VCaP (cell line): ENCODE measurements at regions not wholly inside any gene's neighbourhood (a gene's known extent, or its start where the extent isn't known, plus 50 kb on each side); places are given as distances from the start of the nearest gene placed in this dataset.

Experiments
- H3K27ac ChIP-seq: fragments of 450-650 bp; 2 replicates; pipeline ENCODE4 v1.5.1; 2017
- CTCF ChIP-seq: fragments of 450-650 bp; conservative IDR thresholded peaks from 2 replicates; pipeline ENCODE4 v1.5.1; 2017; ENCODE audit warnings: mild to moderate bottlenecking, moderate library complexity

DNA sequence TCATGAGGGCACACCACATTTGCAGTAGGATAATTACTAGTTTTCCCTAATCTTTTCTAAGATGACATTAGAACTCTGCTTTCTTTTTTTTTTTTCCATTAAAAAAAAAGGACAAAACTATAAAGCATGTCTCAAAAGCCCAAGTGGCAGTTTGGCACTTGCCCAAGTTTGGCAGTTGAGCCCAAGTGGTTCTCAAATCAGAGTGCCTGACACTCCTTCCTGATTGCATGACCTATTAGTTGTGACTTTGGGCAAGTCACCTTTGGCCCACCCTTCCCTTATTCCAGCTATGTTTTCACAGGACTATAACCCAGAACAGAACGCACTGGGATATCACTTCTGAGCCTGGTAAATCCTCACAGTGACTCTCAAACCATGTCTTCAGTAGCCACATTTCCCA lies 273.0 kb downstream of the CCDC85A start:
- H3K27ac ChIP-seq: no peak overlapping the region
- no peak for TF ChIP-seq CTCF

DNA sequence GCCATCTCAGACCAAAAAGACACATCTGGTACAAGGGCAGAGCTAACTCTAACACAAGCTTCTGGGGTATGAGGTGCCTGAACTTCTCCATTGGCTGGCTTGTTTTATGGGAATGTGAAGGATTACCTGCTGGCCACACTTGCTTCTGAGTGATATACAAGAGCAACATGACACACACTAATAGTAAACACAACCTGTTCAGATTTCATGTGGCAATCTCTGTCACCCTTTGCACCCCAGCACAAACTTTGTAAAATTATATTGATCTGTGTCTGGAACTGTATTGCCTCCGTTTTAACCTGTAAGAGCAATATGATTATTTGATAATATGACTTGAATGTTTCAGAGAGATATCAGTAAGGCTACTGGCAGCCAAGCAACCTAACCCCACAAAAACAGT lies 276.7 kb downstream of the CCDC85A start:
- no peak overlapping the region for H3K27ac ChIP-seq
- no peak for TF ChIP-seq CTCF

DNA sequence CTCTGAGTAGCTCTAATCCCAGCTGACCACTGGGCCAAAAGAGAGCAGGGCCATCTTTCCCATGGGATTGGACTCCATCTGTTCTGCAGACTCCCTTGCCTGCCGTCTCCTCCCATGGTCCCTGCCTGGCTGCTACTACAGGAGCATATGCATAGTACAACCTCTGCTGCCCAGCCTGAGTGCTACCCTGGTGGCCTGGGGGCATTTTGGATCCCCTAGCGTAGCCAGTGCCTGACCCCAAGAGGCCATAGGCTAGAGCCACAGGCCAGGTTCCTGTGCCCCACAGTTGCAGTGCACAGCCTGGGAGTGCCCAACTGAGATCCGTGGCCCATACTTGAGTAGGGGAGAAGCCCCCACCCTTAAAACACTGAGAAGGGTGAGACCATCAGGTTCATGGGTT lies 280.3 kb downstream of the CCDC85A start:
- TF ChIP-seq CTCF: no peak
- H3K27ac ChIP-seq: no peak overlapping the region

- no peak for TF ChIP-seq CTCF
- no peak overlapping the region for H3K27ac ChIP-seq
Observed at GRCh38 chr2:56464613-56465012, 280.8 kb downstream of the CCDC85A start.

- TF ChIP-seq CTCF: no peak
Observed at GRCh38 chr2:56465491-56465890, 281.7 kb downstream of the CCDC85A start.

DNA sequence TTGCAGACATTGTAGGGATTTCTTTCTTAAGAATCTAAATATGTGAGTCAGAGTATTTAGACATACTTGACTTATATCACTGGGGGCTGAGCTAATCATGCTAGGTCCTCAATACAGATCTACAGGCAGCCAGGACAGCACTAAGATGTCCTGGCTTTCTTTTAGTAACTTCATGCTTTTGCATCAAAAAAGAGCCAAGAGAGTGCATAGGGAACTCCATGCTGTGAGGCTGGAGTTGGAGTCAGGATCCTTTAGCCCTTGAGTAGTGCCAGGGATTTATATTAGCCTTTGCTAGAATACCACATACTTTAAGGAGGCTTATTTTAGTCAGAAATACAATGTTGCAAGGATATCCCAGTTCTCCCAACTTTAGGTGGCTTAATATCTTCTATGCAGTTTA lies 289.7 kb downstream of the CCDC85A start:
- no peak overlapping the region for H3K27ac ChIP-seq
- TF ChIP-seq CTCF: no peak

More at GRCh38 chr2:56465491-56465890, 281.7 kb downstream of the CCDC85A start:
- no peak overlapping the region for H3K27ac ChIP-seq

DNA sequence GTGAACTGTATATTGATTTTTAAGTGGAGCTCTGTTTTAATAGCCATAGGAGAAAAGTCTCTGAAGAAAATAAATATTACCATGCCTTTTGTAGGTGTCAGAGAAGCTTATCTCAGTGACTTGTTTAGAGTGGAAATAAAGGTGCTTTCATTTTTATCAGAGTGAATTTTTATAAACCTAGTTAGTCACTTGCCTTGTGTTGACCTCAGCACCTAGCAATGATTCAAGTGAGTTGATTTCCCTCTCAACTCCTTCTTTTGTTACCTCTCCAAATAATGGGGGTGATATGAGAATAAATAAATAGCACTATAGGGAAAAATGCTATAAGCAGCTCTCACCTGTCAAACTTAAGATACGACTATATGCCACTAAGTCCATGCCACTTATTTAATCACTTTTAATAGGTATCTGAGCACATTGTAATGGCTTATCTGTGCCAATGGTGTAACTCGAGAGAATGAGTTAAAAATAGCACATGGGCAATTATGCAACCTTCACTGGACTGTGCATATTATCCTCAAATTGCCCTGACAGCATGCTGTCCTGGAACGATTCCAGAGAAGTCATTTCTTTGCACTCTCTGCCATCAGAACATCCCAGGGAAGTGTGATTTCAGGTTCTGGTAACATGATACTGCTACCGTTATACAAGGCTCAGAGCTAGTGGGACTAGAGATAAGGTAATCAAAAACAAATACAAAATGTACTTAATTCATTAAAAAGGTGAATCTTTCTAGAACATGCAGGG lies 290.8 kb downstream of the CCDC85A start:
- H3K27ac ChIP-seq: no peak overlapping the region
- no peak for TF ChIP-seq CTCF
